Sigmoid colon (tissue), 4 donors: ENCODE measurements at regions not wholly inside any gene's neighbourhood (a gene's known extent, or its start where the extent isn't known, plus 50 kb on each side); places are given as distances from the start of the nearest gene placed in this dataset.

ENCODE experiments used
- CTCF ChIP-seq, 4 experiments: fragments of 450-650 bp in 3 of 4; fragments of 200-600 bp in 1 of 4; IDR thresholded peaks; one replicate each; pipeline ENCODE4 v1.5.1; 2016 to 2019; ENCODE audit warnings: antibody characterized with exemption in 4 of 4, mild to moderate bottlenecking in 3 of 4, moderate library complexity in 2 of 4
- EP300 ChIP-seq, 4 donors: sonication (generic); formaldehyde crosslinking; IDR thresholded peaks; one replicate each; pipeline ENCODE4 v1.6.1; 2017; ENCODE audit warnings: antibody characterized with exemption in 4 of 4
- POLR2A ChIP-seq, 2 donors: fragments of 450-650 bp; IDR thresholded peaks; one replicate each; pipeline ENCODE4 v1.6.1; 2016; ENCODE audit warnings: antibody characterized with exemption in 2 of 2, mild to moderate bottlenecking in 2 of 2, moderate library complexity in 2 of 2
- POLR2AphosphoS5 ChIP-seq, 4 donors: sonication (generic); formaldehyde crosslinking; IDR thresholded peaks; one replicate each; pipeline ENCODE4 v1.6.1; 2017; ENCODE audit warnings: antibody characterized with exemption in 4 of 4

GRCh38 chr2:6043238-6043637 lies 351.1 kb downstream of the SOX11 start:
- TF ChIP-seq POLR2AphosphoS5 (IDR thresholded peaks at IDR 0.05) (no peak), POLR2A (IDR thresholded peaks at IDR 0.05) (no peak), CTCF (IDR thresholded peaks at IDR 0.05) (no peak), EP300 (IDR thresholded peaks at IDR 0.05) (no peak)
